ENCODE measurements at regions not wholly inside any gene's neighbourhood (a gene's known extent, or its start where the extent isn't known, plus 50 kb on each side); places are given as distances from the start of the nearest gene placed in this dataset.

DNA sequence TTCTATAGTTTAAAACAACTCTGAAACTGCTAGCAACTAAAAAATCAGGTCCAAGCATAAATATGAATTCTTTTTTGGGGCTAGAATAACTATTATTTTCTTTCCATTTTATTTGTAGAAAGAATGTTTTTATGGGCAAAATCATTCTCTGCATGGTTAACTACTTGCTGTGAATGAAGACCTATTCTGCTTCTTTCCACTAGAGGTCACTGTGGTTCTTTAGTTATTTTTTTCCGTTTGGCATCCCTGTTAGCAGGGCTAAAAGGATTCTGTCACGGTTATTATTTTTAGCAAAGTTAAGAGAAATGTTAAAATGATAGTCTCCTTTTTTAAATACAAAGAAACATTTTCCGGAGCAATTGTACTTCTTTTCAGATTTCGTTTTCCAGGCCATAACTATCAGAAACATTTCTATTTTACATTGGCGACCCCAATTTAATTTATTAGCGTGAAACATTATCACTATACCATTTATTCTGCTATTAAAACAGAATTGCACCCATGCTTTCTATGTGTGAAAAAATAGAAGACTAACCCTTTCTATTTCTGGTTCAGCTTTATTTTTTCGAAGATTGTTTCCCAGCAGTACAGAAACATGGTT, 404.8 kb downstream of the ATP23 start:
- TF ChIP-seq POLR2A (IDR thresholded peaks at IDR 0.05; ENCODE audit: low read depth, low read length) (no peak), TAF1 (IDR thresholded peaks at IDR 0.05; ENCODE audit: low read depth, low read length) (no peak), PAX5 (IDR thresholded peaks at IDR 0.05; ENCODE audit: insufficient read depth, low read length, severe bottlenecking) (no peak), POLR2AphosphoS5 (IDR thresholded peaks at IDR 0.05; ENCODE audit: low read depth, low read length) (no peak), SPI1 (IDR thresholded peaks at IDR 0.05; ENCODE audit: low read depth, low read length) (no peak)
